ENCODE measurements at regions not wholly inside any gene's neighbourhood (a gene's known extent, or its start where the extent isn't known, plus 50 kb on each side); places are given as distances from the start of the nearest gene placed in this dataset.

DNA sequence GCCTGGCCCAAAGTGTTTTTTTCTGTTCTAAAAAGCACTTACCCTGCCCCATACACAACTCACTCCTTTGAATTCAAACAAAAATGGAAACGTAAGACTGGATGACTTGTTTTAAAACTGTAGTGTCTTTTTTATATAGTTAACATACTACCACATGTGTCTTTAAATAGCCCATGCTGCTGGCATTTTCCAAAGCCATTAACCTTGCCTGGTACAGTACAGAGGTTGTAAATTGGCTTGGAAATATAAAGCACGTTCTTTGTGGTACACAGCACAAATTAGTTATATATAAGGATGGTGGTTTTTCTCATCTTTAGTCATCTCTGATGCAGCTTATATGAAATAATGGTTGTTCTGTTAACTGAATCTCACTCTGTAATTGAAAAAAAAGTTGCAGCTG is 519.7 kb upstream of the ZNF608 start:
- in situ Hi-C loops (cut with MboI; ENCODE audit: low sequenced_read_pairs in 4 of 4) (no loop called here), intact Hi-C loops (cut with DNase I; ENCODE audit: low total_unique reads) (no loop called here)
- H3K36me3 ChIP-seq, result no peaks in the 10 kb centered on the region
- no peaks in the 10 kb centered on the region for H3K4me1 ChIP-seq
- no peak overlapping the region for H3K27ac ChIP-seq
- no peak for DNase-seq
- no peak overlapping the region for H3K4me3 ChIP-seq
- no peak for TF ChIP-seq CTCF (IDR thresholded peaks at IDR 0.05 in 4 of 5, conservative IDR thresholded peaks at IDR 0.05 in 1 of 5)
- no peak for TF ChIP-seq POLR2A (IDR thresholded peaks at IDR 0.05)
- peaks cover 0 to 5% (median 0%) of the 10 kb centered on the region in 3 donors for H3K9me3 ChIP-seq
- H3K27me3 ChIP-seq, result no peaks in the 10 kb centered on the region
- ATAC-seq, result no peak

GRCh38 chr5:125267636-125268248 is 521.3 kb upstream of the ZNF608 start:
- H3K4me3 ChIP-seq, result no peak overlapping the region
- H3K36me3 ChIP-seq, result no peaks in the 10 kb centered on the region
- H3K27me3 ChIP-seq, result no peaks in the 10 kb centered on the region
- TF ChIP-seq CTCF (IDR thresholded peaks at IDR 0.05 in 4 of 5, conservative IDR thresholded peaks at IDR 0.05 in 1 of 5), result no peak
- no peak for TF ChIP-seq POLR2A (IDR thresholded peaks at IDR 0.05)
- intact Hi-C loops (cut with DNase I; ENCODE audit: low total_unique reads), result no loop called here
- DNase-seq (no peak), ATAC-seq (no peak)
- no peaks in the 10 kb centered on the region for H3K9me3 ChIP-seq
- in situ Hi-C loops (cut with MboI; ENCODE audit: low sequenced_read_pairs in 4 of 4), result no loop called here
- H3K4me1 ChIP-seq, result no peaks in the 10 kb centered on the region
- H3K27ac ChIP-seq, result no peak overlapping the region

DNA sequence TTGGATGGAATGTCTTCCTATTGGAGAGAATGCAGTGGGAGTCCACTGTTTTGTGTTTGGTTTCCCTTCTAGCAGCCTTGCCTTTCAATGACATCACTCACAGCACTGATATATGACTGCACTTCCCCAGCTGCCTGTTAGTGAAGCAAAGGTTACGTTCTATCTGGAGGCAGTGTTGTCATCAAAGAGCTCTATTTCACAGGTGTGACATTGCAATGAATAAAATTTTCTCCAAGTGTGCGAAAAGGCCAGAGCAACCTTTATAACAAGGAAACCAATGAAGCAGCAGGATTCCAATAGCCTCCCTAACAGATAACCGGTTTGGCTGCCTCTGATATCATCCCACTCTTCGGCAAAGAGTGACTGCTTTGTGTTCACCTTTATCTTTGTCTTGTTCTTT is 523.5 kb upstream of the ZNF608 start:
- H3K4me1 ChIP-seq, result peaks cover 0 to 2% of the 10 kb centered on the region in 2 donors
- H3K27ac ChIP-seq, result no peak overlapping the region
- no peaks in the 10 kb centered on the region for H3K27me3 ChIP-seq
- H3K9me3 ChIP-seq, result no peaks in the 10 kb centered on the region
- H3K4me3 ChIP-seq, result no peak overlapping the region
- H3K36me3 ChIP-seq, result no peaks in the 10 kb centered on the region
- intact Hi-C loops (cut with DNase I; ENCODE audit: low total_unique reads) (no loop called here), in situ Hi-C loops (cut with MboI; ENCODE audit: low sequenced_read_pairs in 4 of 4) (no loop called here)
- TF ChIP-seq POLR2A (IDR thresholded peaks at IDR 0.05) (no peak), CTCF (IDR thresholded peaks at IDR 0.05 in 4 of 5, conservative IDR thresholded peaks at IDR 0.05 in 1 of 5) (no peak)
- no peak for ATAC-seq
- DNase-seq, result no peak

DNA sequence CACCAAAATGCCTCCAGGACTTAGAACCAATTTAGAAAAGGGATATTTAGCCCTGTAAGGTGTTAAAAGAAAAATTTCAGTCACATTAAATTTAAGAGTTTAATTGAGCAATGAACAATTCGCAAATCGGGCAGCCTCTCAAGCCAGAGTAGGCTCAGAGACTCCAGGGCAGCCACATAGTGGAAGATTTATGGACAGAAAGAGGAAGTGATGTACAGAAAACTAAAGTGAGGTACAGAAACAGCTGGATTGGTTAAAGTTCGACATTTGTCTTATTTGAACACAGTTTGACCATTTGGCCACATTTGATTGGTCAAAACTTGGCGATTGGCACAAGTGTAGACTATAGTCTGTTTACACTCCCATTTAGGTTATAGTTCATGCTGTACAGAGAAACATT is 525.9 kb upstream of the ZNF608 start:
- H3K4me1 ChIP-seq, result peaks cover 0 to 11% of the 10 kb centered on the region in 2 donors
- intact Hi-C loops (cut with DNase I; ENCODE audit: low total_unique reads), result no loop called here
- in situ Hi-C loops (cut with MboI; ENCODE audit: low sequenced_read_pairs in 4 of 4), result no loop called here
- no peak for ATAC-seq
- H3K27me3 ChIP-seq, result no peaks in the 10 kb centered on the region
- H3K27ac ChIP-seq, result no peak overlapping the region
- no peak for DNase-seq
- H3K4me3 ChIP-seq, result no peak overlapping the region
- no peaks in the 10 kb centered on the region for H3K9me3 ChIP-seq
- TF ChIP-seq CTCF (IDR thresholded peaks at IDR 0.05 in 4 of 5, conservative IDR thresholded peaks at IDR 0.05 in 1 of 5), result no peak
- TF ChIP-seq POLR2A (IDR thresholded peaks at IDR 0.05), result no peak
- no peaks in the 10 kb centered on the region for H3K36me3 ChIP-seq

DNA sequence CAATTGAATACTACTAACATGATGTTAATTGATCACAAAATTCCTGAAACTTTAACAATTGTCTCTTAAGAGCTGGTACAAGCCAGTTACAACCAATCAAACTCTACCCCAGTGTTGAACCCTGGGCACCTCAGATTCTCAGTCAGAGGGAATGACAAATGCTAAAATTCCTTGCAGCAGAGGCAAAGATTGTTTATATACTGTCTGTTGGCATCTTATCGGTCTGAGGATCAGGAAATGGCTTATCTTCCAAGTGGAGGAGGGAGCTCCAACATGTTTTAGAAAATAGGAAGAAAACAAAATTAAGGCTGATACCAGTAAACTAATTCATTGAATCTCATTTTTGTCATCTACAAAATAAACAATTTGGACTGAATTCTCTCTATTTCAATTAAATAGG is 527.8 kb upstream of the ZNF608 start:
- ATAC-seq (no peak), DNase-seq (no peak)
- intact Hi-C loops (cut with DNase I; ENCODE audit: low total_unique reads) (no loop called here), in situ Hi-C loops (cut with MboI; ENCODE audit: low sequenced_read_pairs in 4 of 4) (no loop called here)
- peak overlapping the region in 1 of 4 donors; percentile 50 for H3K27ac ChIP-seq
- no peak for TF ChIP-seq CTCF (IDR thresholded peaks at IDR 0.05 in 4 of 5, conservative IDR thresholded peaks at IDR 0.05 in 1 of 5)
- no peak for TF ChIP-seq POLR2A (IDR thresholded peaks at IDR 0.05)
- peaks cover 0 to 11% of the 10 kb centered on the region in 2 donors for H3K4me1 ChIP-seq
- H3K36me3 ChIP-seq, result no peaks in the 10 kb centered on the region
- no peak overlapping the region for H3K4me3 ChIP-seq
- H3K9me3 ChIP-seq, result no peaks in the 10 kb centered on the region
- no peaks in the 10 kb centered on the region for H3K27me3 ChIP-seq

Measured in gastrocnemius medialis (tissue), 4 donors.